ENCODE measurements at regions not wholly inside any gene's neighbourhood (a gene's known extent, or its start where the extent isn't known, plus 50 kb on each side); places are given as distances from the start of the nearest gene placed in this dataset.

- DNase-seq (ENCODE audit: low read depth): no peak
Measured at GRCh38 chr12:91793676-91794075, 352.0 kb downstream of the BTG1 start.

DNA sequence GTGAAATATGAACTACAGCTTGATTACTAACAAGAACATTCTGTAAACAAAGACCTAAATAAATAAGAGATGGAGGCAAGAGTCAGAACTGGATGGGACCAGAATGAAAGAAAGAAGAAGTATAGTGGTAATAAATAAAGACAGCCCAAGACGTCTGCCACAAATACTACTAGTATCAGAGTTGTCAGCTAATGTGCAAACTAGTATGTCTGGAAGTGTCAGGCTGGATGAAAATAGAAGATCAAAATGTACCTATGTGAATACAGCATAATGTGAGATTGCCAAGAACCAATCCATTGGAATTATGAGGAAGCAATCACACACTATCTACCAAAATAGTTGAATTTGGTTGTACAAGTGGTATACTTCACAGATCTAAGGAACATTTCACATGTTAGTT, 353.0 kb downstream of the BTG1 start:
- no peak for DNase-seq (ENCODE audit: low read depth)

DNA sequence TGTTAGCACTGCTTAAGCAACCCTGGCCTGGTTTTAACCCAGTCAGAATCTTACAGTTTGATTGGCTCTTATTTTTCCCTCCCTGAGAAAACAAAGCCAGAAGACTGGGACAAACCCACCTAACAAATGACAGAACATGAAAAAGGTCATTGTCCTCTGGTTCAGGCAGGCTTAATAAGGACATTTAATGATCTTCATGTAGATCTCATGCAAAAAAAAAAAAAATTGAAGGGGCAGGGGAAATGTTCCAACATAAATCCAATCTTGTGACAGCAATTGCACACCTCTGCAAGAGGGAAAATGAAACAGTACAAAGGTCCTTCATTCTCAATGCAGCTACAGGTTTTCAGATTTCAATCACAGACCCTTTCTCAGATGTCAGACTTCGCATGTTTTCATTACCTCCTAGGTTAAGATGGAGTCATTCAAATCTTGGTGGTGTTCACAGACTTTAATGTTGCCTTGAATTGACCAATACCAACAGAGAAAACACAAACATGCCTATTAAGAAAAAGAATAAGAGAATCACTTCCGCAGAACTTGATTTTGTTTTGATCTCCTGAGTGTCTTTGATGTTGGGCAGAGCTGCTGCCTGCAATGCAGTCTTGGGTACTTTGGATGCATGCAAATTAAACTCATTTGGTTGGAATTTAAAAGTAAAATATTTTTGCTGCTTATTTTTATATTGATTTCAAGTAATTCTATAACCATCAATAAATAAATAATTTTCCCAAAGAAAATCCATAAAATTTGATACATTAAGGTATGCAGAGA, 359.0 kb downstream of the BTG1 start:
- DNase-seq (ENCODE audit: low read depth): no peak

DNA sequence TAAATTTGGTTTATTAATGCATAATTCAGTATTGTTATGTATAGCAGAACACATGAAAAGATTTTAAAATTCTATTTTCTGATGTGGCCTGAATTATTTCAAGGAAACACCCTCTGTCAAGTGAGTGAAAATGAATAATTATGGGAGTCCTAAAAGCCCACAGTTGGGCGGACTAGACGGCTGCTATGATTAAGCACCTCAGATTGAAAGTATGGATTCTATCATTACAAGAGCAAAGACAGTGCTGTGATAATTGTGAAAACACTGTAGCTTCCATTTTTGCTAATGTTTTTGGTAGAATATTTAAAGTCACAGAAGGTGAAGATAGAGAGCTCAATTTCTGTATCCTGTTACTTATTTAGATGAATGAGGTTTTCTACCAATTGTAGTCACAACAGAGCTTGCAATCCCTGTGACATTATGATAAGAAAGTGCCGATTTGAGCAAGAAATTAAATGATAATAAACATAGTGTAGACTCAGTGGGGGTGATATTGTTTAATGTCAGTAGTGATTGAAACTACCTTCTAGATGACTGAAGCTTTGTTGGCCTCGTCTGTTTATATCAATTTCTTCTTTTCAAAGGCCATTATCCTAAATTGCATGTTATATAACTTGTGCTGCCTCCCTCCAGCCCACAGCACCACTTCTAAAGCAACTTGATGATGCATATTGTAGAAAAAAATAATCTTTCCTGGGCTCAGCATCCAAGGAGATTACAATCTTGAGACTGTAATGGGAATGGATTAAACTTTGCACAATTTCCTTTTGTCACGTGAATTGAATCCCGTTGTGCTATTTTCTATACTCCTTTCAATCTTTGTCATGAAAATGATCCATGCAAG, 359.8 kb downstream of the BTG1 start:
- DNase-seq (ENCODE audit: low read depth): no peak

- no peak for DNase-seq (ENCODE audit: low read depth)
Measured at GRCh38 chr12:91781114-91781513, 364.5 kb downstream of the BTG1 start.

GRCh38 chr12:91778938-91779400, 366.7 kb downstream of the BTG1 start:
- DNase-seq (ENCODE audit: low read depth): peak; percentile 73

GRCh38 chr12:91778091-91778832, 367.4 kb downstream of the BTG1 start:
- DNase-seq (ENCODE audit: low read depth): no peak

DNA sequence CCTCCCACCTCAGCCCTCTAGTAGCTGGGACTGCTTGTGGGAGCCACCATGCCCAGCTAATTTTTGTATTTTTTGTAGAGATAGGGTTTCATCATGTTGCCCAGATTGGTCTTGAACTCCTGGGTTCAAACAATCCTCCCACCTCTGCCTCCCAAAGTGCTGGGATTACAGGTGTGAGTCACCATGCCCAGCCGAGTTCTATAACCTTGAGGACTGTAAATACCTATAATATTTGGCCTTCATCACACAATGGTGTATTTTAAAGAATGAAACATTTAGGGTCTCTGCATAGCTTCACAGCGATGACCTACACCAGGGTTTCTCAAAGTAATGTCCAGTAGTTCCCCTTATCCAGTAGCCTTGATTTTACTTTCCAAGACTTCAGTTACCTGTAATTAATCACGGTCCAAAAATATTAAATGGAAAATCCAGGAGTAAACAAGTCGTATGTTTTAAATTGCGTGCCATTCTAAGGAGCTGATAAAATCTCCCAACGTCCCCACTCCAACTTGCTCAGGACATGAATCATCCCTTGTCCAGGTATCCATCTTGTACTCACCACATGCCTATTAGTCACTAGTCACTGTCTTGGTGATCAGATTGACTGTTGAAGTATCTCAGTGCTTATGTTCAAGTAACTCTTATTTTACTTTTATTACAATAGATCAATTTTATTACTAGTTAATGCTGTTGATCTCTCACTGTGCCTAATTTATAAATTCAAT, 368.2 kb downstream of the BTG1 start:
- DNase-seq (ENCODE audit: low read depth): no peak

DNA sequence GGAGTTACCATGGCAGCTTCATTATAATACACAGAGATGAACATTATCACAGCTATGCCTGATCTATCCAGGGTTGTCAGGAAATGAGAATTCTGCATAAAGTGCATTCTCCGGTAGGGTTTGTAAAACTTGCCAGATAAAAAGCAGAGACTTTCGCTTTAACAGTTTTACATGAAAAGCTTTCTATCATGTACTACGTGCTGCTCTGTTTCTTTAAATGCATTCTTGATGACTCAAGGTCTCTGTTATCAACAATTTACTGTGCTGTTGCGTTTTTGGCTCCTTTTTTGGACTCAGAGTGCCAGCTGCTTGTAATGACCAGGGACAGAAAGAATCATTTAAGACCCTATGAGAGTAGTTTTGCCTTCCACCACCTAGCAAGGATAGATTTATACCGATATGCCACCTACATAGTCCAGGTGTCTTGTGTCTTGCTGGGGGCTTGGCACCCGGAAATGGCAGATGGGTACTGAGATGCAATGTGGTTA, 371.2 kb downstream of the BTG1 start:
- no peak for DNase-seq (ENCODE audit: low read depth)

- no peak for DNase-seq (ENCODE audit: low read depth)
Measured at GRCh38 chr12:91773749-91774429, 371.8 kb downstream of the BTG1 start.

GRCh38 chr12:91772411-91772810, 373.2 kb downstream of the BTG1 start:
- DNase-seq (ENCODE audit: low read depth): no peak

- no peak for DNase-seq (ENCODE audit: low read depth)
Measured at GRCh38 chr12:91769736-91770135, 375.9 kb downstream of the BTG1 start.

DNA sequence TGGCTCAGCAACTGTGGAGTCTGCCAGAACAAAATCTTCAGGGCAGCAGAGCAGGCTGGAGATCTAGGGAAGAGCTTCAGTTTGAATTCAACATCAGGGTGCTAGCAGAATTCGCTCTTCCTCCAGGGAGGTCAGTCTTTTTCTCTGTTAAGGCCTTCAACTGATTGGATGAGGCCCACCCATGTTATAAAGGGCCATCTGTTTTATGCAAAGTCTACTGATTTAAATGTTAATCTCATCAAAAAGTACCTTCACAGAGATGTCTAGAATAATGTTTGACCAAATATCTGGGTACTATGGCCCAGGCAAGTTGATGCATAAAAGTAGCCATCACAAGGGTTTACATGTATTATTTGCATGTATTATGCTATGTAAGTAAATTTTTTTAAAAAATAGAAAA, 378.4 kb downstream of the BTG1 start:
- no peak for DNase-seq (ENCODE audit: low read depth)

DNA sequence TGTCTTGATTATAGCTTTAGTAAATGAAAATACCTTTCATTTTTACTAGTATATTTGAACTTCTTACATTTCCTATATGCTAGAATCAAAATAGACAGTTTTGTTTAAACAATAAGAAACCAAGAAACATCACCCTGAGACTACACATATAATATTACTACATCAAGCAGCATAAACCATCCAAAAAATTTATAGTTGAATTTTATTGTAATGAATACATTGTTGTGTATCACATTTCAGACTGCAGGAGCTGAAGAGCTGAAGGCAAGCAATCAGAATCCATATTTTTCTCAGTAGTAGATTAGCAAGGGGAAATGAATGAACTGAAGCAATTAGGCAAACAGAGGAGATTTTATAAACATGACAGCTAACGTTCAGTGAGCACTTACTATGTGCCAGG, 379.2 kb downstream of the BTG1 start:
- no peak for DNase-seq (ENCODE audit: low read depth)

GRCh38 chr12:91763654-91764370, 381.8 kb downstream of the BTG1 start:
- no peak for DNase-seq (ENCODE audit: low read depth)

GRCh38 chr12:91753649-91754048, 392.0 kb downstream of the BTG1 start:
- no peak for DNase-seq (ENCODE audit: low read depth)

DNA sequence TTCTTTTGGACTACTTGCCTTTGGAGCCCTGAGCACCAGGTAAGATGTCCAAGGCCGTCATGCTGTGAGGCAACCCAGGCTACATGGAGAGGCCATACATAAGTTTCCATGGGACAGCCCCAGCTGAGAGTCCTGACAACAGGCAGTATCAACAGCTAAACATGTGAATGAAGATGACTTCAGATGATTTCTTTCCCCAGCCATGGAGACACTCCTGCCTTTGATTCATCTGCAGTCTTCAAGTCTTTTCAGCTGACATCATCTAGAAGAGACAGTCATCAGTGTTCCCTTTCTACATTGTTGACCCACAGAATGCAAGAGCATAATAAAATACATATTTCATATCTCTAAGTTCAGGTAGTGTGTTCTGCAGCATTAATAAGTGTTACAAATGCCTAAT, 398.7 kb downstream of the BTG1 start:
- no peak for DNase-seq (ENCODE audit: low read depth)

DNA sequence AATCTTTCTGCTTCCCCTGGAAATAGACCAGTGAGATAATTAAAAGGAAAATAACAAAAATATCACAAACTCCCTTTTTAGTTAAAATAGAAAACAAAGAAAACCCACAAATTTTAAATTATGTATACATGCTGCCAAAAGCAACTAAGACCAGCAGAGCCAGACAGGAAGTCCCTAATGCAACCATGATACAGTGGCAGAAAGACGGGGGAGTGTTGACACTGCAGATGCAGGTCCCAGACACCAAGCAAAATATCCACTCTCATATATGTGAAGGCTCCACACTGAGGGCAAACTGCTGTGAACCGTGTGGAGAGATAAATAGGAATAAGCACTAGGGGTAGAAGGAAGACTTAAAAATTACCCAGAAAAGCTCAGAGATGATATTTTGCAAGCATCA, 401.0 kb downstream of the BTG1 start:
- DNase-seq (ENCODE audit: low read depth): no peak

GRCh38 chr12:91743704-91744321, 401.8 kb downstream of the BTG1 start:
- no peak for DNase-seq (ENCODE audit: low read depth)

- no peak for DNase-seq (ENCODE audit: low read depth)
Measured at GRCh38 chr12:91743280-91743679, 402.4 kb downstream of the BTG1 start.

Measured in GM04503 (cell line).